Panc1 (cell line): ENCODE measurements at regions not wholly inside any gene's neighbourhood (a gene's known extent, or its start where the extent isn't known, plus 50 kb on each side); places are given as distances from the start of the nearest gene placed in this dataset.

Experiments used
- CTCF ChIP-seq: fragments of 450-650 bp; IDR thresholded peaks from 2 replicates; pipeline ENCODE4 v1.5.1; 2017; ENCODE audit warnings: mild to moderate bottlenecking
- POLR2AphosphoS5 ChIP-seq: IDR thresholded peaks from 2 replicates; pipeline ENCODE4 v1.6.1; 2012; ENCODE audit warnings: mild to moderate bottlenecking, low read depth, low read length, moderate library complexity
- SIN3A ChIP-seq: IDR thresholded peaks from 2 replicates; pipeline ENCODE4 v1.6.1; 2012; ENCODE audit warnings: low read depth, mild to moderate bottlenecking, low read length, moderate library complexity, borderline replicate concordance; ENCODE audit not compliant: insufficient read depth
- TF ChIP-seq, protein P1 (sequence below), 2 experiments: IDR thresholded peaks; 2 replicates each; pipeline ENCODE4 v1.6.1; 2011 to 2012; ENCODE audit warnings: low read depth in 2 of 2, control low read depth in 1 of 2, low read length in 1 of 2, mild to moderate bottlenecking in 1 of 2, moderate library complexity in 1 of 2; ENCODE audit not compliant: insufficient read depth in 1 of 2

- TF ChIP-seq CTCF, result no peak
- TF ChIP-seq POLR2AphosphoS5, result no peak
- TF ChIP-seq, protein P1, sequence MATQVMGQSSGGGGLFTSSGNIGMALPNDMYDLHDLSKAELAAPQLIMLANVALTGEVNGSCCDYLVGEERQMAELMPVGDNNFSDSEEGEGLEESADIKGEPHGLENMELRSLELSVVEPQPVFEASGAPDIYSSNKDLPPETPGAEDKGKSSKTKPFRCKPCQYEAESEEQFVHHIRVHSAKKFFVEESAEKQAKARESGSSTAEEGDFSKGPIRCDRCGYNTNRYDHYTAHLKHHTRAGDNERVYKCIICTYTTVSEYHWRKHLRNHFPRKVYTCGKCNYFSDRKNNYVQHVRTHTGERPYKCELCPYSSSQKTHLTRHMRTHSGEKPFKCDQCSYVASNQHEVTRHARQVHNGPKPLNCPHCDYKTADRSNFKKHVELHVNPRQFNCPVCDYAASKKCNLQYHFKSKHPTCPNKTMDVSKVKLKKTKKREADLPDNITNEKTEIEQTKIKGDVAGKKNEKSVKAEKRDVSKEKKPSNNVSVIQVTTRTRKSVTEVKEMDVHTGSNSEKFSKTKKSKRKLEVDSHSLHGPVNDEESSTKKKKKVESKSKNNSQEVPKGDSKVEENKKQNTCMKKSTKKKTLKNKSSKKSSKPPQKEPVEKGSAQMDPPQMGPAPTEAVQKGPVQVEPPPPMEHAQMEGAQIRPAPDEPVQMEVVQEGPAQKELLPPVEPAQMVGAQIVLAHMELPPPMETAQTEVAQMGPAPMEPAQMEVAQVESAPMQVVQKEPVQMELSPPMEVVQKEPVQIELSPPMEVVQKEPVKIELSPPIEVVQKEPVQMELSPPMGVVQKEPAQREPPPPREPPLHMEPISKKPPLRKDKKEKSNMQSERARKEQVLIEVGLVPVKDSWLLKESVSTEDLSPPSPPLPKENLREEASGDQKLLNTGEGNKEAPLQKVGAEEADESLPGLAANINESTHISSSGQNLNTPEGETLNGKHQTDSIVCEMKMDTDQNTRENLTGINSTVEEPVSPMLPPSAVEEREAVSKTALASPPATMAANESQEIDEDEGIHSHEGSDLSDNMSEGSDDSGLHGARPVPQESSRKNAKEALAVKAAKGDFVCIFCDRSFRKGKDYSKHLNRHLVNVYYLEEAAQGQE (IDR thresholded peaks at IDR 0.05; ENCODE audit: insufficient read depth in 1 of 2, low read depth in 2 of 2, low read length in 1 of 2), result no peak
- TF ChIP-seq SIN3A, result no peak
Observed at GRCh38 chr2:109707281-109708147, 86.6 kb upstream of the RGPD5 start.
